HEK293T (cell line): ENCODE measurements at regions not wholly inside any gene's neighbourhood (a gene's known extent, or its start where the extent isn't known, plus 50 kb on each side); places are given as distances from the start of the nearest gene placed in this dataset.

Experiments
- CTBP1 ChIP-seq: fragments of 450-650 bp; IDR thresholded peaks from 2 replicates; pipeline ENCODE4 v1.6.1; 2016; ENCODE audit warnings: borderline replicate concordance
- FOXK2 ChIP-seq: fragments of 450-650 bp; IDR thresholded peaks from 2 replicates; pipeline ENCODE4 v1.6.1; 2016; ENCODE audit warnings: mild to moderate bottlenecking
- HDGF ChIP-seq: fragments of 450-650 bp; IDR thresholded peaks from 2 replicates; pipeline ENCODE4 v1.6.1; 2017; ENCODE audit warnings: antibody characterized with exemption, borderline replicate concordance
- PKNOX1 ChIP-seq: fragments of 450-650 bp; IDR thresholded peaks from 2 replicates; pipeline ENCODE4 v1.6.1; 2016
- SP1 ChIP-seq: fragments of 450-650 bp; IDR thresholded peaks from 2 replicates; pipeline ENCODE4 v1.6.1; 2017
- SUZ12 ChIP-seq: fragments of 450-650 bp; IDR thresholded peaks from 2 replicates; pipeline ENCODE4 v1.6.1; 2016; ENCODE audit warnings: mild to moderate bottlenecking

GRCh38 chr17:72359811-72360210 is 239.0 kb downstream of the SOX9 start:
- TF ChIP-seq HDGF (no peak), SUZ12 (no peak), PKNOX1 (no peak), CTBP1 (no peak), FOXK2 (no peak), SP1 (no peak)
